CD14-positive monocyte (primary cell): ENCODE measurements at regions not wholly inside any gene's neighbourhood (a gene's known extent, or its start where the extent isn't known, plus 50 kb on each side); places are given as distances from the start of the nearest gene placed in this dataset.

Experiments
- DNase-seq, 3 donors: peaks; one replicate each; pipeline ENCODE4 v3.0.0-alpha.2; 2011 to 2022
- H2AFZ ChIP-seq: 2 replicates; pipeline ENCODE4 v1.6.0; 2012; ENCODE audit warnings: mild to moderate bottlenecking, low read depth, low read length, inconsistent platforms; ENCODE audit not compliant: insufficient read depth, poor library complexity, severe bottlenecking
- H3K27ac ChIP-seq, 2 donors: 1 replicate in 1 of 2; 2 replicates in 1 of 2; pipeline ENCODE4 v1.5.1; 2012 to 2013; ENCODE audit warnings: low read length in 2 of 2, control low read depth in 1 of 2, inconsistent platforms in 1 of 2, low read depth in 1 of 2, mild to moderate bottlenecking in 1 of 2
- H3K27me3 ChIP-seq, 2 donors: one replicate each; pipeline versions ENCODE4 v1.6.0 to v1.6.1; 2011 to 2013; ENCODE audit warnings: low read length in 2 of 2; ENCODE audit not compliant: control insufficient read depth in 2 of 2, insufficient read depth in 2 of 2
- H3K36me3 ChIP-seq, 2 donors: replicated peaks in 1 of 2; 1 replicate in 1 of 2; 2 replicates in 1 of 2; pipeline versions ENCODE4 v1.5.1 to v1.6.1; 2012 to 2013; ENCODE audit warnings: low read length in 2 of 2, control low read depth in 1 of 2, inconsistent platforms in 1 of 2, mild to moderate bottlenecking in 1 of 2; ENCODE audit not compliant: insufficient read depth in 2 of 2, control insufficient read depth in 1 of 2
- H3K4me1 ChIP-seq, 2 donors: 1 replicate in 1 of 2; 2 replicates in 1 of 2; pipeline versions ENCODE4 v1.5.1 to v1.6.1; 2012 to 2013; ENCODE audit warnings: low read length in 2 of 2, control low read depth in 1 of 2, inconsistent platforms in 1 of 2, mild to moderate bottlenecking in 1 of 2, moderate library complexity in 1 of 2; ENCODE audit not compliant: insufficient read depth in 2 of 2, control insufficient read depth in 1 of 2
- H3K4me2 ChIP-seq: replicated peaks from 2 replicates; pipeline ENCODE3; 2012; ENCODE audit warnings: low read length, moderate library complexity, mild to moderate bottlenecking; ENCODE audit not compliant: poor library complexity, severe bottlenecking; ENCODE audit errors: extremely low read depth
- H3K4me3 ChIP-seq, 3 experiments: fragments of 200-600 bp in 1 of 3; sonication (generic) in 1 of 3; replicated peaks in 1 of 3; 1 replicate in 2 of 3; 2 replicates in 1 of 3; pipeline ENCODE4 v1.5.1; 2011 to 2013; ENCODE audit warnings: low read length in 3 of 3, mild to moderate bottlenecking in 3 of 3, control low read depth in 2 of 3, low read depth in 2 of 3, inconsistent platforms in 1 of 3, moderate library complexity in 1 of 3
- H3K79me2 ChIP-seq: 2 replicates; pipeline ENCODE4 v1.6.0; 2012; ENCODE audit warnings: mild to moderate bottlenecking, control low read depth, inconsistent platforms, low read length, moderate library complexity; ENCODE audit not compliant: insufficient read depth
- H3K9ac ChIP-seq: 2 replicates; pipeline ENCODE4 v1.6.0; 2017; ENCODE audit warnings: low read length, mild to moderate bottlenecking; ENCODE audit not compliant: insufficient read depth, poor library complexity, severe bottlenecking
- H3K9me3 ChIP-seq, 2 donors: replicated peaks in 1 of 2; 1 replicate in 1 of 2; 2 replicates in 1 of 2; pipeline versions ENCODE4 v1.5.1 to v1.6.1; 2012 to 2013; ENCODE audit warnings: low read length in 2 of 2, control low read depth in 1 of 2; ENCODE audit not compliant: control insufficient read depth in 1 of 2, insufficient read depth in 1 of 2
- H4K20me1 ChIP-seq: 2 replicates; pipeline ENCODE4 v1.6.0; 2012; ENCODE audit warnings: mild to moderate bottlenecking, low read length, control low read depth, moderate library complexity; ENCODE audit not compliant: insufficient read depth
- H3K27ac Mint-ChIP-seq, 7 donors: one replicate each; pipeline ENCODE4 v1.8.0; 2020; ENCODE audit warnings: mild to moderate bottlenecking in 7 of 7, mixed read lengths in 7 of 7, moderate library complexity in 6 of 7, inconsistent platforms in 2 of 7
- H3K27me3 Mint-ChIP-seq, 3 donors: one replicate each; pipeline ENCODE4 v1.8.0; 2021 to 2022; ENCODE audit warnings: low read depth in 3 of 3, mild to moderate bottlenecking in 3 of 3, mixed read lengths in 3 of 3, moderate library complexity in 3 of 3, inconsistent platforms in 1 of 3
- H3K36me3 Mint-ChIP-seq, 2 donors: one replicate each; pipeline ENCODE4 v1.8.0; 2020; ENCODE audit warnings: mixed read lengths in 2 of 2, inconsistent platforms in 1 of 2, mild to moderate bottlenecking in 1 of 2
- H3K4me1 Mint-ChIP-seq: one replicate; pipeline ENCODE4 v1.8.0; 2020; ENCODE audit warnings: mild to moderate bottlenecking, mixed read lengths
- H3K4me3 Mint-ChIP-seq, 2 donors: one replicate each; pipeline ENCODE4 v1.8.0; 2020; ENCODE audit warnings: mild to moderate bottlenecking in 2 of 2, mixed read lengths in 2 of 2, moderate library complexity in 1 of 2
- H3K9me3 Mint-ChIP-seq, 7 donors: one replicate each; pipeline ENCODE4 v1.8.0; 2020 to 2022; ENCODE audit warnings: mixed read lengths in 7 of 7, mild to moderate bottlenecking in 6 of 7, moderate library complexity in 6 of 7, inconsistent platforms in 2 of 7
- CTCF ChIP-seq: fragments of 200-600 bp; IDR thresholded peaks from one replicate; pipeline ENCODE4 v1.8.0; 2022; ENCODE audit warnings: antibody characterized with exemption, mild to moderate bottlenecking
- WGBS: methylation state at CpG from one replicate; pipeline ENCODE4 v1.1.5; 2013; ENCODE audit warnings: missing lambda C conversion rate; ENCODE audit not compliant: insufficient coverage; 5-methylcytosine and 5-hydroxymethylcytosine counted together
- intact Hi-C, 2 donors: fragments of 100-400 bp; cut with micrococcal nuclease; formaldehyde crosslinking; loops; one replicate each; pipeline versions ENCODE4 v1.15.0 to v1.15.1; 2023

- H3K36me3 ChIP-seq, result no peaks in the 10 kb centered on the region
- no peak overlapping the region for H3K4me2 ChIP-seq
- no peak overlapping the region for H3K9ac ChIP-seq
- no peaks in the 10 kb centered on the region for H4K20me1 ChIP-seq
- no peaks in the 10 kb centered on the region for H3K27me3 ChIP-seq
- intact Hi-C loops, result no loop called here
- H3K4me1 Mint-ChIP-seq, result no peaks in the 10 kb centered on the region
- no CpG with 5 or more reads among the region's 2 CpGs for WGBS
- DNase-seq, result no peak
- no peak overlapping the region for H3K27ac Mint-ChIP-seq
- no peaks in the 10 kb centered on the region for H3K79me2 ChIP-seq
- H2AFZ ChIP-seq, result no peak overlapping the region
- no peak for TF ChIP-seq CTCF
- H3K9me3 Mint-ChIP-seq, result peaks cover 4 to 15% (median 9%) of the 10 kb centered on the region in 7 donors
- peaks cover 2 to 6% (median 2%) of the 10 kb centered on the region in 3 donors for H3K27me3 Mint-ChIP-seq
- no peak overlapping the region for H3K4me3 Mint-ChIP-seq
- H3K4me1 ChIP-seq, result no peaks in the 10 kb centered on the region
- H3K9me3 ChIP-seq, result peaks cover 3 to 5% of the 10 kb centered on the region in 2 donors
- H3K36me3 Mint-ChIP-seq, result no peaks in the 10 kb centered on the region
- H3K27ac ChIP-seq, result no peak overlapping the region
- no peak overlapping the region for H3K4me3 ChIP-seq
These were observed 364.9 kb downstream of the SS18 start for GRCh38 chr18:25725501-25725900.

GRCh38 chr18:25724997-25725396, 365.4 kb downstream of the SS18 start:
- no peak overlapping the region for H3K9ac ChIP-seq
- no peaks in the 10 kb centered on the region for H4K20me1 ChIP-seq
- Mint-ChIP-seq H3K4me1 (no peaks in the 10 kb centered on the region), H3K4me3 (no peak overlapping the region), H3K27ac (no peak overlapping the region), H3K36me3 (no peaks in the 10 kb centered on the region), H3K9me3 (peaks cover 4 to 12% (median 9%) of the 10 kb centered on the region in 7 donors), H3K27me3 (peaks cover 2 to 6% (median 2%) of the 10 kb centered on the region in 3 donors)
- H2AFZ ChIP-seq, result no peak overlapping the region
- no peaks in the 10 kb centered on the region for H3K36me3 ChIP-seq
- no peak overlapping the region for H3K4me2 ChIP-seq
- 94% methylated on average over 2 of the region's 4 CpGs for WGBS
- no peaks in the 10 kb centered on the region for H3K27me3 ChIP-seq
- DNase-seq, result no peak
- no peaks in the 10 kb centered on the region for H3K79me2 ChIP-seq
- no peak for TF ChIP-seq CTCF
- H3K27ac ChIP-seq, result no peak overlapping the region
- H3K4me1 ChIP-seq, result no peaks in the 10 kb centered on the region
- intact Hi-C loops, result no loop called here
- peaks cover 3 to 4% of the 10 kb centered on the region in 2 donors for H3K9me3 ChIP-seq
- no peak overlapping the region for H3K4me3 ChIP-seq
